Activated B cell treated with CpG ODN at 0.5 μM for 24 hours (primary cell): ENCODE measurements at regions not wholly inside any gene's neighbourhood (a gene's known extent, or its start where the extent isn't known, plus 50 kb on each side); places are given as distances from the start of the nearest gene placed in this dataset.

Experiments
- ATAC-seq: fragments of 200-7000 bp; cut with Tn5 transposase; one replicate; pipeline ENCODE4 v1.10.0; 2021; ENCODE audit warnings: low read depth, mild to moderate bottlenecking, moderate library complexity
- CTCF ChIA-PET: fragments of 350-600 bp; sonication (Branson Sonifier 250); formaldehyde crosslinking; loops from one replicate; lab custom pipeline; 2021; ENCODE audit warnings: antibody characterized with exemption; lab: Charles Lee
- POLR2A ChIA-PET: fragments of 350-600 bp; sonication (Branson Sonifier 250); formaldehyde crosslinking; loops from one replicate; lab custom pipeline; 2021; ENCODE audit warnings: antibody characterized with exemption; lab: Charles Lee
- DNase-seq: peaks from one replicate; pipeline ENCODE4 v3.0.0; 2022
- H3K27ac Mint-ChIP-seq: one replicate; pipeline ENCODE4 v1.8.0; 2020; ENCODE audit warnings: mixed read lengths
- H3K27me3 Mint-ChIP-seq: one replicate; pipeline ENCODE4 v1.8.0; 2021; ENCODE audit warnings: mixed read lengths
- H3K36me3 Mint-ChIP-seq: one replicate; pipeline ENCODE4 v1.8.0; 2021; ENCODE audit warnings: low read depth, mixed read lengths
- H3K4me1 Mint-ChIP-seq: one replicate; pipeline ENCODE4 v1.8.0; 2021; ENCODE audit warnings: mixed read lengths
- H3K4me3 Mint-ChIP-seq: one replicate; pipeline ENCODE4 v1.8.0; 2020; ENCODE audit warnings: mild to moderate bottlenecking, mixed read lengths
- H3K9me3 Mint-ChIP-seq: one replicate; pipeline ENCODE4 v1.8.0; 2020; ENCODE audit warnings: mixed read lengths
- CTCF ChIP-seq: fragments of 200-600 bp; IDR thresholded peaks from one replicate; pipeline ENCODE4 v1.8.0; 2022; ENCODE audit warnings: antibody characterized with exemption, mild to moderate bottlenecking
- intact Hi-C: fragments of 100-400 bp; cut with micrococcal nuclease; formaldehyde crosslinking; loops from one replicate; pipeline ENCODE4 v1.15.1; 2024

DNA sequence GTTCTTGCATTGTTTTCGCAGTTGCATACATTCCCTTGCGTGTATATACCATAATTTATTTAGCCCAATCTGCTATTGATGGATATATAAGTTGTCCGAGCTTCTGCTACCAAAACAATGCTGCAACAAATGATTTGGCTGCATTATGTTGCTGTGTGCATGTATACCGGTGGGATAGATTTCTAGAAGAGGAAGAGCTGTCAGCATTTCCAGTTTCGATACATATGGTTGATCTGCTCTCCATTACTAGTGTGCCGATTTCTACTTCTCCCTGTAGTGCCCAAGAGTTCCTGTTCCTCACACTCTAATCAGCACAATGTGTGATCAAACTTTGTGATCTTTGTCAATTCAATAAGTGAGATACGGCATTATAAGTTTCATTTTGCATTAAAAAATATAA, 92.8 kb upstream of the NMNAT3 start:
- ATAC-seq: no peak
- POLR2A ChIA-PET: no interaction called here
- DNase-seq: no peak
- no peaks in the 10 kb centered on the region for H3K9me3 Mint-ChIP-seq
- TF ChIP-seq CTCF: no peak
- H3K4me1 Mint-ChIP-seq: no peaks in the 10 kb centered on the region
- H3K4me3 Mint-ChIP-seq: no peak overlapping the region
- H3K27me3 Mint-ChIP-seq: no peaks in the 10 kb centered on the region
- CTCF ChIA-PET: no interaction called here
- intact Hi-C loops: no loop called here
- no peak overlapping the region for H3K27ac Mint-ChIP-seq
- no peaks in the 10 kb centered on the region for H3K36me3 Mint-ChIP-seq

- CTCF ChIA-PET: interaction anchor here (0.6 kb wide), 1 partner anchor 99 kb away, joined by 6 read pairs; no protein-coding TSS in a partner anchor
Observed at GRCh38 chr3:139769796-139770195, 92.0 kb upstream of the NMNAT3 start.

DNA sequence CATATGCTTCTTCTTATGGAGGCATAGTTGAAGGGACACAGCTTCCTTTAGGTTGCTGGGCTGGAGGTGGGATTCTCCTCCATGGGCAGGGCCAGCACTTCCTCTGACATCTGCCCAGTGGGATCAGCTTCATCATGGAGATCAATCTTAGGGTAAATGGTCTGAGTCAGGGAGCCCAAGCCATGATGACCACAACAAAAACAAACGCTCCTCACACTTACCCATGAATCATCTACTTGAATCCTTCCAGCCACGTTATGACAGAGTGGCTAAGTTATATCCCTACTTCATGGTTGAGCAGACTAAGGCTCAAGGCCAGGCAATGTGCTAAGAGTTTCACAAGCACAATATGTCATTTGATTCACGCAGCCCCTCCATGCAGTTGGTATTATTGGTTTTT, 87.2 kb upstream of the NMNAT3 start:
- no peak overlapping the region for H3K4me3 Mint-ChIP-seq
- ATAC-seq (no peak), DNase-seq (no peak)
- CTCF ChIA-PET: no interaction called here
- no peaks in the 10 kb centered on the region for H3K9me3 Mint-ChIP-seq
- no peak for TF ChIP-seq CTCF
- intact Hi-C loops: no loop called here
- POLR2A ChIA-PET: interaction anchor here (0.6 kb wide), 1 partner anchor 1068 kb away, joined by 4 read pairs; no protein-coding TSS in a partner anchor
- H3K27me3 Mint-ChIP-seq: no peaks in the 10 kb centered on the region
- H3K4me1 Mint-ChIP-seq: no peaks in the 10 kb centered on the region
- H3K27ac Mint-ChIP-seq: no peak overlapping the region
- H3K36me3 Mint-ChIP-seq: no peaks in the 10 kb centered on the region

More at GRCh38 chr3:139769796-139770195, 92.0 kb upstream of the NMNAT3 start:
- intact Hi-C loops: no loop called here
- no peak for ATAC-seq
- TF ChIP-seq CTCF: no peak
- H3K27ac Mint-ChIP-seq: no peak overlapping the region
- no peak for DNase-seq
- no peaks in the 10 kb centered on the region for H3K27me3 Mint-ChIP-seq
- no peaks in the 10 kb centered on the region for H3K9me3 Mint-ChIP-seq
- no peaks in the 10 kb centered on the region for H3K4me1 Mint-ChIP-seq
- POLR2A ChIA-PET: no interaction called here
- H3K4me3 Mint-ChIP-seq: no peak overlapping the region
- H3K36me3 Mint-ChIP-seq: no peaks in the 10 kb centered on the region

DNA sequence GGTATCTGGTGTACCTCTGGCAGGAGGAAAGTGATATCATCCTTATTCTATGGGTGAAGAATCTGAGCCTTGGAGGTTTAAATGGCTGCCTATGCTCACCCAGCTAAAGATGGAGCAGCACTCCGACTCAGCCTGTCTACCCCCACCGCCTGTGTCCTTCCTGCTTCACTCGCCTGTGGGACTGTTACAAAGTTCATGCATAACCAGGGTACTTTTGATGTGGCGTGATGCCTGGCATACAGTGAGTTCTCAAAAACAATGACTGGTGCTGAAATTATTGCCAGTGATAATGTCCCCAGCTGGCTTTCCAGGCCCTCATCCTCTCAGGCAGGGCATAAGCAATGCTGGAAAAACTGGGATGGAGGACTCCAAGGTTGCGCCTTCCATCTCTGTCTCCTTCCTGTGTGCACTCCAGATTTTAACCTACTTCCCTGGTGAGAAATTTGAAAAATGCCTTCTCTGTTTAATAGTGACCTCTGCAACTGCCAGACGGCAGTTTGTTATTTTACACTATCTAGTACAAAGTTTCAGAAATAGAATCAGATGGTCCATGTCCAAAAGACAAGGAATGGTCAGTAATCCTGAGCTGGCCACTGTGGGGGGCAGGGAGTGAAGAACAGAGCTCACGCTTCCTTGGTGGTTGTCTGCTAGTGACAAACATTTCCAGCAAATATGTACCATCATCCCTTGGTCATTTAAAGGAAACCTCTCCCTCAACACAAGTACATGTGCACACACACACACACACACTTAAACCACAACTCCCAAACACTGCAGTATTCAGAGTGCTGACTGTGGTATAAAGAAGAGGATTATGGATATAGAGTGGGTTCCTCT, 86.5 kb upstream of the NMNAT3 start:
- H3K36me3 Mint-ChIP-seq: no peaks in the 10 kb centered on the region
- TF ChIP-seq CTCF: no peak
- no peak overlapping the region for H3K4me3 Mint-ChIP-seq
- ATAC-seq (no peak), DNase-seq (no peak)
- POLR2A ChIA-PET: interaction anchor here (0.6 kb wide), 1 partner anchor 1069 kb away, joined by 4 read pairs; no protein-coding TSS in a partner anchor
- H3K27me3 Mint-ChIP-seq: no peaks in the 10 kb centered on the region
- H3K4me1 Mint-ChIP-seq: no peaks in the 10 kb centered on the region
- no peak overlapping the region for H3K27ac Mint-ChIP-seq
- no peaks in the 10 kb centered on the region for H3K9me3 Mint-ChIP-seq
- CTCF ChIA-PET: no interaction called here
- intact Hi-C loops: no loop called here

DNA sequence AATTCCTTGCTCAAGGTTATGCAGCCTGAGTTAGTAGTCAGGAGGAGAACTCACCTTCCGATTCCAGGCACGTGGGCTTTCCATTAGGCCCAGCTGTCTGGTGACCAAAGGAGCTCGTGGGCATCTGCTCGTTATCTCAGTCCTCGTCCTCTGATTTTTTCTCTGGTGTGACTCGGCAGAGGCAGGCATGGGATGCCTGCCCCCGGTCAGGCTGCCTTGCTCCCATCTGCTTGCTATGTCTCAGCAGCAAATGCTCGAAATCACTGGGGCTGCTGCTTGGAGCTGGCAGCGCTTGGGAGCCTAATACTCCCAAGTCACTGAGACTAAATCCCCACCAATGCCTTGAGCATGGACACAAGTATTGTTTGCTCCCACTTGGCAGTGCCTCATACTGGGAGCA, 84.5 kb upstream of the NMNAT3 start:
- no peak for TF ChIP-seq CTCF
- H3K27me3 Mint-ChIP-seq: no peaks in the 10 kb centered on the region
- intact Hi-C loops: no loop called here
- CTCF ChIA-PET: no interaction called here
- POLR2A ChIA-PET: no interaction called here
- no peaks in the 10 kb centered on the region for H3K4me1 Mint-ChIP-seq
- DNase-seq (no peak), ATAC-seq (no peak)
- no peaks in the 10 kb centered on the region for H3K9me3 Mint-ChIP-seq
- no peak overlapping the region for H3K27ac Mint-ChIP-seq
- no peaks in the 10 kb centered on the region for H3K36me3 Mint-ChIP-seq
- no peak overlapping the region for H3K4me3 Mint-ChIP-seq
